GM19328 (cell line): ENCODE measurements at regions not wholly inside any gene's neighbourhood (a gene's known extent, or its start where the extent isn't known, plus 50 kb on each side); places are given as distances from the start of the nearest gene placed in this dataset.
"Not testable (repeated sequence)": the region's sequence is repeated elsewhere in the genome, so short reads cannot be mapped to it uniquely, and the experiment has no call there.

Source experiments
- ATAC-seq: cut with Tn5 transposase; IDR thresholded peaks from one replicate; pipeline ENCODE4 v1.9.1; 2021; ENCODE audit warnings: mild to moderate bottlenecking, moderate library complexity; ENCODE audit not compliant: unreplicated experiment

DNA sequence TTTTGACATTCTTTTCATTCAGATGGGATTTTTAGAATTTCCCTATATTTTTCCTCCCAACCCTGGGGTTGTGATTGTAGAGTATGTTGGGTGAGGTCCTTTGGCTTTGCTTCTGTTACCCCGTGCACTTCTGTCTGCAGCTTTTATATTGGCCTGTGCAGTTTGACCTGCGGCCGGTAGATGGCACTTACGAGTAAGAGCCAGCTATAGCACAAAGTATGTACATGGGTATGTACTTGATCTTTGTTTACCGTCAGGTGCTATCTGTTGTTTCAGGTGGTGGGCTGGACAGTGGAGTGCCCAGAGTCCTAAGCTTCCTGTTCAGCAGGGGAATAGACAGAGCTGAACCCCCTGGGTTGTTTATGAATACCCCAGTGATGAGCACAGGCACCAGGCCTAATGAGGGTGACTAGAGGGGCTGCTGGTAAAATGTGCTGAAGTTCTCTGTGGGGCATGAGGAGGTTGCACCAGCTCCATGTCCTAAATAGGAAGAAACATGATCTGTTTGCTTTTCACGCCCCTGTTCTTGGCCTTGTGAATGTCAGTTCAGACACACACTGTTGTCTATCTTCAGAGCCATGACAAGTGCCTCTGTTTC lies 58.9 kb upstream of the THUMPD2 start:
- ATAC-seq = peak; percentile 81

DNA sequence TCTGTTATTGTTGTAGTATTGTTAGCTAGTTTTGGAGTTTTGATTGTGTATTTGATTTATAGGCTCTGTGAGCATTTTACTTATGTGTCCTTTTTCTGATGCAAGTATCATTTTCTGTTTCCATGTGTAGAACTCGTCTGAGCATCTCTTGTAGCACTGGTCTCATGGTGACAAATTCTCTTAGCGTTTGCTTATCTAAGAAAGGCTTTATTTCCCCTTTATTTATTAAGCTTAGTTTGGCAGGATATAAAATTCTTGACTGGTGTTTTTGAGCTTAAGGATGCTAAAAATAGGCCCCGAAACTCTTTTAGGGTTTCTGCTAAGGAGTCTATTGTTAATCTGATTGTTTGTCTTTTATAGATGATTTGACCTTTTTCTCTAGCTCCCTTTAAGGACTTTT lies 57.6 kb upstream of the THUMPD2 start:
- ATAC-seq = no peak

DNA sequence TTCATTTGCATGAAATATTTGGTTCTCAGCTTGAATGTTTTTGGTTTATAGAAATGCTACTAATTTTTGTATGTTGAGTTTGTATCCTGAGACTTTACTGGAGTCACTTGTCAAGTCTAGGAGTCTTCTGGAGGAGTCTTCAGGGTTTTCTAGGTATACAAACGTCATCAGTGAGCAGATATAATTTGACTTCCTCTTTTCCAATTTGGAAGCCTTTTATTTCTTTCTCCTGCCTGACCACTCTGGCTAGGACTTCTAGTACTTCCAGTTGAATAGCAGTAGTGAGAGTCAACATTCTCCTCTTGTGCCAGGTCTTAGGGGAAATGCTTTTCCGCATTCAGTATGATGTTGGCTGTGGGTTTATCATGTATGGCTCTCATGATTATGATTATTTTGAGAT lies 55.4 kb upstream of the THUMPD2 start:
- no peak for ATAC-seq

DNA sequence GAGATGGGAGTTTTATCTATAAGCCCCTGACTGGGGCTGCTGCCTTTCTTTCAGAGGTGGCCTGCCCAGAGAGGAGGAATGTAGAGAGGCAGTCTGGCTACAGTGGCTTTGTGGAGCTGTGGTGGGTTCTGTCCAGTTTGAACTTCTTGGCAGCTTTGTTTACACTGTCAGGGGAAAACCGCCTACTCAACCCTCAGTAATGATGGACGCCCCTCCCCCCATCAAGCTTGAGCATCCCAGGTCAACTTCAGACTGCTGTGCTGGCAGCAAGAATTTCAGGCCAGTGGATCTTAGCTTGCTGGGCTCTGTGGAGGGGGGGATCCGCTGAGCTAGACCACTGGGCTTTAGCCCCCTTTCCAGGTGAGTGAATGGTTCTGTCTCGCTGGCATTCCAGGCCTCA lies 51.6 kb upstream of the THUMPD2 start:
- not testable (repeated sequence) for ATAC-seq
